Tibial artery (tissue), 4 donors: ENCODE measurements at regions not wholly inside any gene's neighbourhood (a gene's known extent, or its start where the extent isn't known, plus 50 kb on each side); places are given as distances from the start of the nearest gene placed in this dataset.
A peak's percentile ranks its signal among the peaks of the same experiment; 100 is the strongest.

Source experiments
- DNase-seq, 2 donors: peaks; one replicate each; pipeline ENCODE4 v3.0.0-alpha.2; 2019
- H3K27ac ChIP-seq, 2 donors: fragments of 200-600 bp; sonication (generic) in 1 of 2; 1 replicate in 1 of 2; 2 replicates in 1 of 2; pipeline ENCODE4 v1.5.1; 2018 to 2019; ENCODE audit warnings: mild to moderate bottlenecking in 1 of 2
- H3K27me3 ChIP-seq, 2 donors: fragments of 200-600 bp; sonication (generic) in 1 of 2; one replicate each; pipeline versions ENCODE4 v1.5.1 to v1.6.0; 2016 to 2019
- H3K36me3 ChIP-seq, 3 donors: fragments of 200-600 bp; sonication (generic) in 2 of 3; one replicate each; pipeline ENCODE4 v1.5.1; 2016 to 2019; ENCODE audit warnings: mild to moderate bottlenecking in 2 of 3
- H3K4me1 ChIP-seq, 4 donors: fragments of 200-600 bp; sonication (generic) in 2 of 4; 1 replicate in 3 of 4; 2 replicates in 1 of 4; pipeline ENCODE4 v1.5.1; 2016 to 2019
- H3K4me3 ChIP-seq, 2 donors: fragments of 200-600 bp; sonication (generic) in 1 of 2; 1 replicate in 1 of 2; 2 replicates in 1 of 2; pipeline ENCODE4 v1.5.1; 2018 to 2019; ENCODE audit warnings: mild to moderate bottlenecking in 2 of 2
- H3K9me3 ChIP-seq, 3 donors: fragments of 200-600 bp; sonication (generic) in 1 of 3; one replicate each; pipeline ENCODE4 v1.5.1; 2016 to 2019
- CTCF ChIP-seq, 2 experiments: fragments of 200-600 bp in 1 of 2; fragments of 450-650 bp in 1 of 2; IDR thresholded peaks; one replicate each; pipeline ENCODE4 v1.5.1; 2017 to 2019; ENCODE audit warnings: antibody characterized with exemption in 2 of 2, mild to moderate bottlenecking in 1 of 2, moderate library complexity in 1 of 2
- intact Hi-C: fragments of 100-400 bp; cut with DNase I; formaldehyde crosslinking; loops from one replicate; pipeline ENCODE4 v1.15.0; 2023; ENCODE audit warnings: low total_unique reads

GRCh38 chr5:15085671-15086070, 214.1 kb upstream of the ANKH start:
- no peak for DNase-seq
- Histone ChIP-seq H3K27ac (no peak overlapping the region), H3K36me3 (no peaks in the 10 kb centered on the region), H3K4me1 (peaks cover 0 to 13% (median 2%) of the 10 kb centered on the region in 4 donors), H3K4me3 (no peak overlapping the region), H3K27me3 (no peaks in the 10 kb centered on the region), H3K9me3 (peaks cover 0 to 3% (median 0%) of the 10 kb centered on the region in 3 donors)
- TF ChIP-seq CTCF (IDR thresholded peaks at IDR 0.05) = no peak
- intact Hi-C loops = no loop called here

- no peaks in the 10 kb centered on the region for H3K36me3 ChIP-seq
- peaks cover 0 to 3% (median 0%) of the 10 kb centered on the region in 3 donors for H3K9me3 ChIP-seq
- intact Hi-C loops = no loop called here
- no peaks in the 10 kb centered on the region for H3K27me3 ChIP-seq
- H3K27ac ChIP-seq = no peak overlapping the region
- TF ChIP-seq CTCF (IDR thresholded peaks at IDR 0.05) = no peak
- H3K4me1 ChIP-seq = peaks cover 0 to 46% (median 10%) of the 10 kb centered on the region in 4 donors
- no peak for DNase-seq
- H3K4me3 ChIP-seq = no peak overlapping the region
Observed at GRCh38 chr5:15082096-15082495, 210.5 kb upstream of the ANKH start.

DNA sequence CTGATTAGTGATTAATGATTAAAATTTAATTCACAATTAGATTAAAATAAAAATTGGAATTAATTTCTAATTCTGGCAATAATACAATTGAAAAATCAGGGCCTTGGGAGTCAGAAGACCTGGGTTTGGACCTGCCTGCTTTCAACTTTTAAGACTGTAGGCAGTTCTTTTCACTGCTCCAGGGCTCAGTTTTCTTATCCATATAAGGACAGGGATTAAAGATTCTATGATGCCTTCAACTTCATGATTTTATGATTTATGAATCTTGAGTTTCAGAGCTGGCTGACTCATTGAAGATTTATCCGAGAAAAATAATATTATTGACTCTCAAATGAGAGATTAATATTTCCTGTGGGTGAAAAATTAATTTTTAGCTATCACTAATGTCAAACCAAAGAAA, 208.6 kb upstream of the ANKH start:
- TF ChIP-seq CTCF (IDR thresholded peaks at IDR 0.05) = no peak
- H3K27ac ChIP-seq = peak overlapping the region; percentile 65 to 67
- H3K36me3 ChIP-seq = no peaks in the 10 kb centered on the region
- intact Hi-C loops = no loop called here
- H3K27me3 ChIP-seq = no peaks in the 10 kb centered on the region
- DNase-seq = no peak
- H3K9me3 ChIP-seq = peaks cover 0 to 3% (median 0%) of the 10 kb centered on the region in 3 donors
- no peak overlapping the region for H3K4me3 ChIP-seq
- H3K4me1 ChIP-seq = peaks cover 0 to 37% (median 9%) of the 10 kb centered on the region in 4 donors

DNA sequence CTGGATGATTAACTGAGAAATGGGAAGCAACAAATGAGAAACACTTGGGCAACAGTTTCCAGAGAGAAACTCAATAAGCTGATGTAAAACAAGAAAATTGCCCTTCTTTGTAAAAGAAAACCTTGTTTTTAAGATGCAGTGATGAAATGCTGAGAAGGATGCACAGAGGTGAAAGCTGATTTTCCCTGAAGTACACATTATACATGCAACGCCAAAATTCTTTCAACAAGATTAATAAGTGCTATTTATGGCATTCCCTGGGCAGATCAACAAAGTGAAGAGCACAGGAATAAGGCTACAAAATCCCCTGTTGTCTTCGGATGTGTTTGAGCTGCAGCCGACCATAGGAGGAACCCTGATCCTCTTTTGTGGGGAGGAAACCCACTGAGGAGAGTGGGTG, 208.0 kb upstream of the ANKH start:
- H3K4me3 ChIP-seq = no peak overlapping the region
- intact Hi-C loops = no loop called here
- no peak for TF ChIP-seq CTCF (IDR thresholded peaks at IDR 0.05)
- no peak for DNase-seq
- H3K36me3 ChIP-seq = no peaks in the 10 kb centered on the region
- H3K27me3 ChIP-seq = no peaks in the 10 kb centered on the region
- peaks cover 0 to 40% (median 9%) of the 10 kb centered on the region in 4 donors for H3K4me1 ChIP-seq
- H3K9me3 ChIP-seq = peaks cover 0 to 3% (median 0%) of the 10 kb centered on the region in 3 donors
- peak overlapping the region; percentile 65 to 67 for H3K27ac ChIP-seq

DNA sequence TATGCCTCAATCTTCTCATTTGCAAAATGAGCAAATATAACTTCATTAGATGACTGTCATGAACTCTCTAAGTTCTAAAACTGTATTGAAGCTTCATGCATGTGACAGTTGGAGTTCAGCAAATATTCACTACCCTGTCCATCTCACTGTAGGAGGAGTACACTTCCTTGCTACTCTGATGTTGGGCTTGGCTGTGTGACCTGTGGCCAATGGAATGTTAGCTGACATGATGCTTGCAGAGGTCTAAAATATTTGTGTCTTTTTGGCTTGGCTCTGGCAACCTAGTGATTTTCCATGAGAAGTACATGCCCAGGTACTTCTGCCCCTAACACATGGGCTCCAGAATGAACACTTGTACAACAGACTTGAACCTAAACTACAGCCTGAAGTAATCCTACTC, 203.1 kb upstream of the ANKH start:
- no peak overlapping the region for H3K27ac ChIP-seq
- H3K4me3 ChIP-seq = no peak overlapping the region
- peaks cover 0 to 29% (median 8%) of the 10 kb centered on the region in 4 donors for H3K4me1 ChIP-seq
- H3K27me3 ChIP-seq = no peaks in the 10 kb centered on the region
- H3K36me3 ChIP-seq = no peaks in the 10 kb centered on the region
- TF ChIP-seq CTCF (IDR thresholded peaks at IDR 0.05) = no peak
- intact Hi-C loops = no loop called here
- DNase-seq = no peak
- H3K9me3 ChIP-seq = no peaks in the 10 kb centered on the region

DNA sequence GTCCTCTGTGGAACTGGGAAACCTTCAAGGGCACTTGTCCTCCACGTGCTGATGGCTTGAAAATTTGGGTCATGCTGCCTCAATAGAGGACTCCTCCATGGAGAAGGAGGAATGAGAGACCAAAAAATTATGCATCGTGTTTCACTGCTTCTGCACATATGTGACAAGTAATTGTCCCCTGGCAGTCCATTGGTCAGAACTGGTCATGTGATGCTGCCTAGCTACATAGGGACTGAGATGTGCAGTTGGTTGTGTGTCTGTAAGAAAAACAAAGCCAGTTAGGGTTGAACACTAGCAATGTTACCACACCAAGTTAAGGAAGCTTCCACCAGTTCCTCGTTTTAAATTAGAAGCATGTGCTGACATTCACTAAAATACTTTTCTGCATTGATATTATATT, 201.9 kb upstream of the ANKH start:
- DNase-seq = no peak
- Histone ChIP-seq H3K36me3 (no peaks in the 10 kb centered on the region), H3K9me3 (no peaks in the 10 kb centered on the region), H3K27me3 (no peaks in the 10 kb centered on the region), H3K27ac (no peak overlapping the region), H3K4me1 (peaks cover 0 to 17% (median 5%) of the 10 kb centered on the region in 4 donors), H3K4me3 (no peak overlapping the region)
- intact Hi-C loops = no loop called here
- TF ChIP-seq CTCF (IDR thresholded peaks at IDR 0.05) = no peak
